Fibroblast of lung (primary cell): ENCODE measurements at regions not wholly inside any gene's neighbourhood (a gene's known extent, or its start where the extent isn't known, plus 50 kb on each side); places are given as distances from the start of the nearest gene placed in this dataset.
A peak's percentile ranks its signal among the peaks of the same experiment; 100 is the strongest.

Experiments
- DNase-seq, 2 donors: peaks; one replicate each; pipeline versions ENCODE4 v3.0.0 to v3.0.0-alpha.2; 2010; ENCODE audit warnings: low read depth in 2 of 2
- H2AFZ ChIP-seq: 2 replicates; pipeline ENCODE4 v1.5.1; 2012; ENCODE audit warnings: low read length, control low read depth, inconsistent platforms
- H3K27ac ChIP-seq: 2 replicates; pipeline ENCODE4 v1.5.1; 2011; ENCODE audit warnings: low read length, control low read depth; ENCODE audit not compliant: insufficient read depth
- H3K27me3 ChIP-seq: 2 replicates; pipeline ENCODE4 v1.5.1; 2011; ENCODE audit warnings: mild to moderate bottlenecking, low read length; ENCODE audit not compliant: control insufficient read depth, insufficient read depth
- H3K36me3 ChIP-seq: 2 replicates; pipeline ENCODE4 v1.5.1; 2011; ENCODE audit warnings: low read length; ENCODE audit not compliant: control insufficient read depth, insufficient read depth
- H3K4me1 ChIP-seq: 2 replicates; pipeline ENCODE4 v1.5.1; 2011; ENCODE audit warnings: low read length; ENCODE audit not compliant: control insufficient read depth, insufficient read depth; ENCODE audit errors: extremely low read depth
- H3K4me2 ChIP-seq: 2 replicates; pipeline ENCODE4 v1.5.1; 2011; ENCODE audit warnings: low read length, control low read depth; ENCODE audit not compliant: insufficient read depth; ENCODE audit errors: extremely low read depth
- H3K4me3 ChIP-seq, 4 experiments: fragments of 200-600 bp in 1 of 4; sonication (generic) in 1 of 4; replicated peaks in 1 of 4; 2 replicates each; pipeline ENCODE4 v1.5.1; 2011 to 2016; ENCODE audit warnings: low read length in 4 of 4, low read depth in 3 of 4, mild to moderate bottlenecking in 3 of 4, control low read depth in 2 of 4, inconsistent platforms in 1 of 4, mixed read lengths in 1 of 4; ENCODE audit not compliant: insufficient read depth in 1 of 4; ENCODE audit errors: control extremely low read depth in 1 of 4
- H3K79me2 ChIP-seq: 2 replicates; pipeline ENCODE4 v1.5.1; 2012; ENCODE audit warnings: mild to moderate bottlenecking, low read length, inconsistent platforms; ENCODE audit not compliant: control insufficient read depth, insufficient read depth
- H3K9ac ChIP-seq: 2 replicates; pipeline ENCODE4 v1.5.1; 2011; ENCODE audit warnings: mild to moderate bottlenecking, low read length, control low read depth; ENCODE audit not compliant: insufficient read depth
- H3K9me3 ChIP-seq: 2 replicates; pipeline ENCODE4 v1.5.1; 2012; ENCODE audit warnings: low read depth, low read length; ENCODE audit not compliant: control insufficient read depth, insufficient read depth
- H4K20me1 ChIP-seq: 2 replicates; pipeline ENCODE4 v1.5.1; 2011; ENCODE audit warnings: low read length; ENCODE audit not compliant: control insufficient read depth, insufficient read depth; ENCODE audit errors: extremely low read depth
- EZH2 ChIP-seq: IDR thresholded peaks from 2 replicates; pipeline ENCODE4 v1.5.1; 2012; ENCODE audit warnings: low read length, control low read depth, mild to moderate bottlenecking; ENCODE audit errors: missing control alignments
- TF ChIP-seq, protein P1 (sequence below), 2 donors: IDR thresholded peaks in 1 of 2; conservative IDR thresholded peaks in 1 of 2; 1 replicate in 1 of 2; 2 replicates in 1 of 2; pipeline ENCODE4 v1.5.1; 2011 to 2012; ENCODE audit warnings: low read length in 2 of 2, control low read depth in 1 of 2, inconsistent platforms in 1 of 2, low read depth in 1 of 2, mild to moderate bottlenecking in 1 of 2

DNA sequence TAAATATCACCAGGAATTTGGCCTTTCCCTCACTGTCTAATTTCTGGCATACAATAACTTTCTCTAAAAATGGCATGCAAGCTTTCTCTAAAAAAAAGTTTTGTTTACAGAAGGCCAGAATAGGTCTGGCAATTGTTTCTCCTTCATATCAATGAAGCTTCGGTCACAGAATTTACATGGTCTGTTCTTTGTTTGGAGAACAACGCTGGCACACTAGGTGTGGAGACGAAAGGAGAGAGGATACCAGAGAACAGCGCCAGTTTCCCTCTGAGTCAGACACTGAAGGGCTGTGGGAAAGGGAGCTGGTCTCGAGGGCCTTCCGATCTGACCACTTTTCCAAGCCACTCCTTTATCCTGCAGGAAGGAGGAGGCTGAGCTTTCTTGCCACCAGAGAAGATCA, 60.1 kb upstream of the ITGA1 start:
- H2AFZ ChIP-seq, result peak overlapping the region; percentile 61
- DNase-seq, result peak; percentile 48 to 56
- H3K9ac ChIP-seq, result no peak overlapping the region
- TF ChIP-seq, protein P1, sequence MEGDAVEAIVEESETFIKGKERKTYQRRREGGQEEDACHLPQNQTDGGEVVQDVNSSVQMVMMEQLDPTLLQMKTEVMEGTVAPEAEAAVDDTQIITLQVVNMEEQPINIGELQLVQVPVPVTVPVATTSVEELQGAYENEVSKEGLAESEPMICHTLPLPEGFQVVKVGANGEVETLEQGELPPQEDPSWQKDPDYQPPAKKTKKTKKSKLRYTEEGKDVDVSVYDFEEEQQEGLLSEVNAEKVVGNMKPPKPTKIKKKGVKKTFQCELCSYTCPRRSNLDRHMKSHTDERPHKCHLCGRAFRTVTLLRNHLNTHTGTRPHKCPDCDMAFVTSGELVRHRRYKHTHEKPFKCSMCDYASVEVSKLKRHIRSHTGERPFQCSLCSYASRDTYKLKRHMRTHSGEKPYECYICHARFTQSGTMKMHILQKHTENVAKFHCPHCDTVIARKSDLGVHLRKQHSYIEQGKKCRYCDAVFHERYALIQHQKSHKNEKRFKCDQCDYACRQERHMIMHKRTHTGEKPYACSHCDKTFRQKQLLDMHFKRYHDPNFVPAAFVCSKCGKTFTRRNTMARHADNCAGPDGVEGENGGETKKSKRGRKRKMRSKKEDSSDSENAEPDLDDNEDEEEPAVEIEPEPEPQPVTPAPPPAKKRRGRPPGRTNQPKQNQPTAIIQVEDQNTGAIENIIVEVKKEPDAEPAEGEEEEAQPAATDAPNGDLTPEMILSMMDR (conservative IDR thresholded peaks at IDR 0.05 in 1 of 2, IDR thresholded peaks at IDR 0.05 in 1 of 2; ENCODE audit: low read depth in 1 of 2, low read length in 2 of 2), result no peak
- TF ChIP-seq EZH2, result no peak
- peaks cover 2% of the 10 kb centered on the region for H3K4me1 ChIP-seq
- H3K4me2 ChIP-seq, result peak overlapping the region; percentile 56
- H3K27me3 ChIP-seq, result no peaks in the 10 kb centered on the region
- H3K9me3 ChIP-seq, result no peaks in the 10 kb centered on the region
- H3K36me3 ChIP-seq, result no peaks in the 10 kb centered on the region
- no peaks in the 10 kb centered on the region for H4K20me1 ChIP-seq
- H3K79me2 ChIP-seq, result no peaks in the 10 kb centered on the region
- H3K27ac ChIP-seq, result no peak overlapping the region
- peak overlapping the region in 1 of 4 experiments; percentile 24 for H3K4me3 ChIP-seq

DNA sequence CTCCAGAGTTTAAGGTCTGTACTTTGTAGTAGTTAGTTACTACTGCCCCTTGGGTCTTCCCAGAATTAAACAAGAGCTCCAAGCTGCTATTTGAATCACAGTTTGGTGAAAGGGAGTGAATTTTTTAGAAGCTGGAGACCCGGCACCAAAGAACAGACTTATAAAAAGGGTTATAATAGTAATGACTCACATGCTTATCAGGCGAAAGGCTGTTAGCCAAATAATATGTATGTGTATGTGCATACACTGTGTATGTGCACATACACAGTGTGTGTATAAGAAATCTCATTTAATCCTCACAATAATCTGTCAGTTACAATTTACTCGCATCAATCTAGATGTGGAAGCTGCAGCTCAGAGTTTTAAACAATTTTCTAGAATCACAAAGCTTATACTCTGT, 59.5 kb upstream of the ITGA1 start:
- H3K27me3 ChIP-seq, result no peaks in the 10 kb centered on the region
- no peaks in the 10 kb centered on the region for H3K79me2 ChIP-seq
- TF ChIP-seq, protein P1 (conservative IDR thresholded peaks at IDR 0.05 in 1 of 2, IDR thresholded peaks at IDR 0.05 in 1 of 2; ENCODE audit: low read depth in 1 of 2, low read length in 2 of 2), result no peak
- no peak for TF ChIP-seq EZH2
- H3K36me3 ChIP-seq, result no peaks in the 10 kb centered on the region
- H3K4me1 ChIP-seq, result peaks cover 2% of the 10 kb centered on the region
- H3K4me2 ChIP-seq, result no peak overlapping the region
- no peak for DNase-seq
- H3K9me3 ChIP-seq, result no peaks in the 10 kb centered on the region
- no peak overlapping the region for H3K4me3 ChIP-seq
- H2AFZ ChIP-seq, result no peak overlapping the region
- no peaks in the 10 kb centered on the region for H4K20me1 ChIP-seq
- H3K27ac ChIP-seq, result no peak overlapping the region
- H3K9ac ChIP-seq, result no peak overlapping the region

DNA sequence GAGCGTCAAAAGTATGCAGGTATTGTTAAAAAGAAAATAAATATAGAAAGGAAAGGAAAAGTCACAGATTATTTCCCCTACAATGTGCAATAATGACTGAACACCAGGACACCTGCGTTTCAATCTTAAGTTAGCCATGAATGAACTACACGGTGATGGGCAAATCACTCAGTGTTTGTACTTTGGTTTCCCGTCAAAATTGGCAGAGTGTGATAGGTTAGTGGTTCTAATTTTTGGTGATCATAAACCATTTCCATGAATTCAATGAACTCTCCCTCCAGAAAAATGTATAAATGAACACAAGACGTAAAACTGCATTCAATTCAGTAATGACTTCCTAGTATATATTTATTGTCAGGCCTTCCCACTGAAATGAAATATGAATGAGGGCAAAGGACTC, 59.0 kb upstream of the ITGA1 start:
- H3K4me2 ChIP-seq, result no peak overlapping the region
- H3K4me1 ChIP-seq, result peaks cover 2% of the 10 kb centered on the region
- H3K79me2 ChIP-seq, result no peaks in the 10 kb centered on the region
- DNase-seq, result no peak
- no peaks in the 10 kb centered on the region for H3K36me3 ChIP-seq
- H3K9ac ChIP-seq, result no peak overlapping the region
- H2AFZ ChIP-seq, result no peak overlapping the region
- H3K27me3 ChIP-seq, result no peaks in the 10 kb centered on the region
- no peaks in the 10 kb centered on the region for H3K9me3 ChIP-seq
- H3K4me3 ChIP-seq, result no peak overlapping the region
- H4K20me1 ChIP-seq, result no peaks in the 10 kb centered on the region
- no peak for TF ChIP-seq EZH2
- TF ChIP-seq, protein P1 (conservative IDR thresholded peaks at IDR 0.05 in 1 of 2, IDR thresholded peaks at IDR 0.05 in 1 of 2; ENCODE audit: low read depth in 1 of 2, low read length in 2 of 2), result no peak
- H3K27ac ChIP-seq, result no peak overlapping the region
